RWPE2 (cell line): ENCODE measurements at regions not wholly inside any gene's neighbourhood (a gene's known extent, or its start where the extent isn't known, plus 50 kb on each side); places are given as distances from the start of the nearest gene placed in this dataset.

ENCODE experiments used
- ATAC-seq: fragments of 200-7000 bp; cut with Tn5 transposase; 3 replicates; pipeline ENCODE4 v1.9.1; 2021; ENCODE audit warnings: low read depth
- DNase-seq: peaks from one replicate; pipeline ENCODE4 v3.0.0-alpha.2; 2020; ENCODE audit warnings: low spot score
- H3K27ac ChIP-seq: fragments of 450-650 bp; 2 replicates; pipeline ENCODE4 v1.5.1; 2017; ENCODE audit warnings: mild to moderate bottlenecking; ENCODE audit not compliant: poor library complexity, severe bottlenecking
- H3K27me3 ChIP-seq: fragments of 250-450 bp; sonication (Bioruptor Pico); 2 replicates; pipeline ENCODE4 v1.5.1; 2021; ENCODE audit warnings: mild to moderate bottlenecking, moderate library complexity; ENCODE audit not compliant: insufficient read depth, poor library complexity, severe bottlenecking
- H3K36me3 ChIP-seq: fragments of 250-450 bp; sonication (Bioruptor Pico); 2 replicates; pipeline ENCODE4 v1.5.1; 2020; ENCODE audit warnings: low read depth, mild to moderate bottlenecking, moderate library complexity
- H3K4me1 ChIP-seq: fragments of 250-450 bp; sonication (Bioruptor Pico); 2 replicates; pipeline ENCODE4 v1.5.1; 2021; ENCODE audit warnings: mild to moderate bottlenecking, moderate library complexity; ENCODE audit not compliant: insufficient read depth, poor library complexity, severe bottlenecking
- H3K4me3 ChIP-seq: fragments of 250-450 bp; sonication (Bioruptor Pico); 2 replicates; pipeline ENCODE4 v1.5.1; 2021; ENCODE audit warnings: mild to moderate bottlenecking, moderate library complexity; ENCODE audit not compliant: severe bottlenecking
- H3K9me3 ChIP-seq: fragments of 250-450 bp; sonication (Bioruptor Pico); 2 replicates; pipeline ENCODE4 v1.5.1; 2021; ENCODE audit warnings: mild to moderate bottlenecking, moderate library complexity; ENCODE audit not compliant: severe bottlenecking
- TF ChIP-seq, protein P1 (sequence below): fragments of 450-650 bp; IDR thresholded peaks from one replicate; pipeline ENCODE4 v1.5.1; 2017; ENCODE audit warnings: mild to moderate bottlenecking, moderate library complexity; ENCODE audit not compliant: poor library complexity, severe bottlenecking

DNA sequence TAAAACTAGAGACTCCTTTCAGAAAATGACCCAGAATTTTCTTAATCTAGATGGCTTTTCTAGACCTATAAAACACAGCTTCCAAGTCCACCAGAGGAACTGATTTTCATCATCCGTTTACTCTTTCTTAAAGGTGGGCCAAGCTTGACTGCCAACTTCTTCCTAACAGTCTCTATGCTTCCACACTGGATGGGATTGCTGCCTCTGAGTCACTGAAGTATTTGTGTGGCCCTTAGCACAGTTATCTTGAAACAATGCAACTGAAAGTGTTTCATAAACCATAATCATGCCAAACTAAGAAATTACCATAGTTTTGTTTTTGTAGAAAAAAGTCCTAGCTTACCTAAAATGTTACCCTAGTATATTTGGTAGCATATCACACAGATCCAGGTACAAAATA lies 985.7 kb downstream of the TUSC7 start:
- no peak; the same call in 2 of the 3 replicates for ATAC-seq

DNA sequence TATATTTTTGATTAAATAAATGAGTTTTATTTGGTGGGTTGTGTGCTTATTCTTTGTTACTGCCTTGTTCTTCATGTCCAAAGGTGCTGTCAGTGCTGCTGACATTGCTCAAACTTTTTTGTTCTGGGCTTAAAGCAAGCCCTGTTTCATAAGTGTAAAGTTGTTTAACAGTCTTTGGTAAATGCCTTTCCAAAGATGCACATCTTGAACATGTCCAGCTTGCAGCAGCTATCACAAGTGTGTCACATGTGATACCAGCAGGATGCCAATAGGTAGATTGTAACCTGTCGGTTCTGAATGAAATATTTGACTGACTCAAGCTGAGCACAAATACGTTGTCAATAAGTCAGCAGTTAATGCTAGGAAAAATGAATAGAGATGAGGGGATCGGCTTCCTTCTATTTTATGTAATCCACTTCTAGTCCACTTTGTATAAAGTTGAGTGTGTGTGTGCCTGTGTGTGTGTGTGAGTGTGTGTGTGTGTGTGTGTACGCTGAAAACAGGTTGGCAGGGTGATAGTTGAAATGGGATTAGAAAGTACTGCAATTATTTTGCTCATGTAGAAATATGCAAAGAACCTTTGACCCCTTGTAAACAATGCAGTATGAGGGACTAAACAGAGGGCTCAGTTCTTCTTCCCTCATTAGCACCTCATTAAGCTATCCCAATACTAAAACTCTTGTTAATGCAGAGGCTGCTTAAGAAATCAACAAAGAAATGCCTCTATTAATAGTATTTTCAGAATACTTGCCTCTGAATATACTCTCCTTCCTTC lies 986.5 kb downstream of the TUSC7 start:
- H3K36me3 ChIP-seq, result no peaks in the 10 kb centered on the region
- ATAC-seq, result no peak
- TF ChIP-seq, protein P1, sequence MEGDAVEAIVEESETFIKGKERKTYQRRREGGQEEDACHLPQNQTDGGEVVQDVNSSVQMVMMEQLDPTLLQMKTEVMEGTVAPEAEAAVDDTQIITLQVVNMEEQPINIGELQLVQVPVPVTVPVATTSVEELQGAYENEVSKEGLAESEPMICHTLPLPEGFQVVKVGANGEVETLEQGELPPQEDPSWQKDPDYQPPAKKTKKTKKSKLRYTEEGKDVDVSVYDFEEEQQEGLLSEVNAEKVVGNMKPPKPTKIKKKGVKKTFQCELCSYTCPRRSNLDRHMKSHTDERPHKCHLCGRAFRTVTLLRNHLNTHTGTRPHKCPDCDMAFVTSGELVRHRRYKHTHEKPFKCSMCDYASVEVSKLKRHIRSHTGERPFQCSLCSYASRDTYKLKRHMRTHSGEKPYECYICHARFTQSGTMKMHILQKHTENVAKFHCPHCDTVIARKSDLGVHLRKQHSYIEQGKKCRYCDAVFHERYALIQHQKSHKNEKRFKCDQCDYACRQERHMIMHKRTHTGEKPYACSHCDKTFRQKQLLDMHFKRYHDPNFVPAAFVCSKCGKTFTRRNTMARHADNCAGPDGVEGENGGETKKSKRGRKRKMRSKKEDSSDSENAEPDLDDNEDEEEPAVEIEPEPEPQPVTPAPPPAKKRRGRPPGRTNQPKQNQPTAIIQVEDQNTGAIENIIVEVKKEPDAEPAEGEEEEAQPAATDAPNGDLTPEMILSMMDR, result no peak

More for the DNA sequence above, 985.7 kb downstream of the TUSC7 start:
- DNase-seq, result no peak
- H3K36me3 ChIP-seq, result no peaks in the 10 kb centered on the region
- no peaks in the 10 kb centered on the region for H3K27me3 ChIP-seq
- no peak overlapping the region for H3K27ac ChIP-seq
- no peaks in the 10 kb centered on the region for H3K4me1 ChIP-seq
- TF ChIP-seq, protein P1, result no peak
- no peak overlapping the region for H3K4me3 ChIP-seq
- H3K9me3 ChIP-seq, result no peaks in the 10 kb centered on the region

DNA sequence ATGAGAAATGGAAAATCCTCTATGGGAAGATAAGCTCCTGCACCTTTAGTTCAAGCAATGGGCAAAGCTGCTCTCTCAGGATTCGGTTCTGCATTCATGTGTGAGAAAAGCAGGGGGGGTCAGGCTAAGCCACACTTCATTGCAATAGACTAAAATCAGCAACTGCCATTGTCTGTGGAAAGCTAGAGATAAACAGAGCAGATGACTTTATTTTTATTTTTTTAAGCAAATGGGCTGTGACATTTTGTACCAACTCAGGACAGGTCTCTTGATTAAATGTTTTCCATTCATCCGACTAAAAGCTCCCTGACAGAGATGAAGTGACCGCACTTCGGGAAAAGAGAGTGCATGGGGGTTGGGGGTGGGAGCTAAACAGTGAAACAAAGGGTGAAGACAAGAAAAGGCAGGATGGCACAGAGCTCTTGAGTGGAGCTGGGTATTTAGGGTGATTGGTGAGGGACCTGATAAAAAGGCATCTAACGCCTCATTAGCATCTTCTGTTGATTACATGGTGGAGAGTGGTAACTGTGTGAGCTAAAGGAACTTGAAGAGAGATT lies 987.4 kb downstream of the TUSC7 start:
- H3K27me3 ChIP-seq, result no peaks in the 10 kb centered on the region
- H3K4me1 ChIP-seq, result no peaks in the 10 kb centered on the region
- H3K4me3 ChIP-seq, result no peak overlapping the region
- H3K27ac ChIP-seq, result no peak overlapping the region
- H3K9me3 ChIP-seq, result no peaks in the 10 kb centered on the region
- DNase-seq, result no peak
- TF ChIP-seq, protein P1, result no peak
- H3K36me3 ChIP-seq, result no peaks in the 10 kb centered on the region
- no peak for ATAC-seq

More for the DNA sequence above, 986.5 kb downstream of the TUSC7 start:
- DNase-seq, result no peak
- no peak overlapping the region for H3K27ac ChIP-seq
- H3K4me3 ChIP-seq, result no peak overlapping the region
- no peaks in the 10 kb centered on the region for H3K4me1 ChIP-seq
- no peaks in the 10 kb centered on the region for H3K9me3 ChIP-seq
- H3K27me3 ChIP-seq, result no peaks in the 10 kb centered on the region

DNA sequence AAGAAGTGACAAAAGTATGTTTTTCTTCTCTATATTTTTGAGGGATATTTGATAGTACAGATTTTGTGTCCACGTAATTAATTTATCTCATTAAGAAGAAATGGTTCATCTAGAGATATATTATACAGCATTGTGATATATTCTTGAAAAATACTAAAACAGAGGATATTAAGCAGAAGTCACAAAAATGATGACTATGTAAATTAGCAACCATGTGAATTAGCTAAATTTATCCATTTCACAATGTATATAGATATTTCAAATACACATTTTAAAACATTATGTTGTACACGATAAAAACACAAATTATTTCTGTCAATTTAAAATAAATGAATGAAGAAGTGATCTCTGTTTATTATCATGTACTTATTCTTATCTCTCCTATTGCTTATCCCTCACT lies 989.5 kb downstream of the TUSC7 start:
- TF ChIP-seq, protein P1, result no peak
- ATAC-seq (no peak), DNase-seq (no peak)
- Histone ChIP-seq H3K4me3 (no peak overlapping the region), H3K4me1 (no peaks in the 10 kb centered on the region), H3K27ac (no peak overlapping the region), H3K27me3 (no peaks in the 10 kb centered on the region), H3K9me3 (no peaks in the 10 kb centered on the region), H3K36me3 (no peaks in the 10 kb centered on the region)
